ENCODE measurements at regions not wholly inside any gene's neighbourhood (a gene's known extent, or its start where the extent isn't known, plus 50 kb on each side); places are given as distances from the start of the nearest gene placed in this dataset.

DNA sequence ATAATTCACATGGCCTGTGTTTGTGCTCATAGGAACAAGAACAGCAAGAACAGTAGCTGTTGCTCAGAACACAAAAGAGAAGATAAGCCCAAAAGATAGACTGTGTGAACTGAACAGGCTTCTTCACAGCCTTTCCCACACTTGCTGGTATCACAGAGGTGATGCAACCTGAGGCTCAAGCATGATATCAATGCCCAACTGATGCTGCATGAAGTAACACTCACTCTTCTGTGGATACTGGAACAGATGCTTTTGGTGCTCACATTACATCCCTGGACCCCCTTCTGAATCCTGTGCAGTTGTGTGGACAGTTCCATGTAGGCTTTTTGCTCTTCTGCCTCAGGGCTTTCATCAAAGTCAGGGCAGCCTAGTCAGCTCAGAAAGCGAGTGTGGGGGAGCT lies 88.4 kb upstream of the RND3 start:
- TF ChIP-seq, protein P1, sequence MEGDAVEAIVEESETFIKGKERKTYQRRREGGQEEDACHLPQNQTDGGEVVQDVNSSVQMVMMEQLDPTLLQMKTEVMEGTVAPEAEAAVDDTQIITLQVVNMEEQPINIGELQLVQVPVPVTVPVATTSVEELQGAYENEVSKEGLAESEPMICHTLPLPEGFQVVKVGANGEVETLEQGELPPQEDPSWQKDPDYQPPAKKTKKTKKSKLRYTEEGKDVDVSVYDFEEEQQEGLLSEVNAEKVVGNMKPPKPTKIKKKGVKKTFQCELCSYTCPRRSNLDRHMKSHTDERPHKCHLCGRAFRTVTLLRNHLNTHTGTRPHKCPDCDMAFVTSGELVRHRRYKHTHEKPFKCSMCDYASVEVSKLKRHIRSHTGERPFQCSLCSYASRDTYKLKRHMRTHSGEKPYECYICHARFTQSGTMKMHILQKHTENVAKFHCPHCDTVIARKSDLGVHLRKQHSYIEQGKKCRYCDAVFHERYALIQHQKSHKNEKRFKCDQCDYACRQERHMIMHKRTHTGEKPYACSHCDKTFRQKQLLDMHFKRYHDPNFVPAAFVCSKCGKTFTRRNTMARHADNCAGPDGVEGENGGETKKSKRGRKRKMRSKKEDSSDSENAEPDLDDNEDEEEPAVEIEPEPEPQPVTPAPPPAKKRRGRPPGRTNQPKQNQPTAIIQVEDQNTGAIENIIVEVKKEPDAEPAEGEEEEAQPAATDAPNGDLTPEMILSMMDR (IDR thresholded peaks at IDR 0.05) = no peak
- no peak for TF ChIP-seq POLR2A (IDR thresholded peaks at IDR 0.05)

Data from testis (tissue), 2 donors.